ENCODE measurements at regions not wholly inside any gene's neighbourhood (a gene's known extent, or its start where the extent isn't known, plus 50 kb on each side); places are given as distances from the start of the nearest gene placed in this dataset.
"Not testable (repeated sequence)": the region's sequence is repeated elsewhere in the genome, so short reads cannot be mapped to it uniquely, and the experiment has no call there.

- DNase-seq = peak; percentile 43 to 63
Observed at GRCh38 chr20:19903168-19903811, 113.9 kb upstream of the NAA20 start.

GRCh38 chr20:19907326-19908056, 109.7 kb upstream of the NAA20 start:
- DNase-seq = no peak

GRCh38 chr20:19908576-19908975, 108.6 kb upstream of the NAA20 start:
- DNase-seq = no peak

- peak in 1 of 2 donors; percentile 13 for DNase-seq
Observed at GRCh38 chr20:19909725-19910124, 107.4 kb upstream of the NAA20 start.

GRCh38 chr20:19911810-19912382, 105.3 kb upstream of the NAA20 start:
- no peak for DNase-seq

GRCh38 chr20:19913349-19913748, 103.8 kb upstream of the NAA20 start:
- DNase-seq = no peak

GRCh38 chr20:19913927-19914614, 103.1 kb upstream of the NAA20 start:
- DNase-seq = peak in 1 of 2 donors; percentile 18

GRCh38 chr20:19915111-19915798, 101.9 kb upstream of the NAA20 start:
- peak in 1 of 2 donors; percentile 52 for DNase-seq

GRCh38 chr20:19916531-19917485, 100.4 kb upstream of the NAA20 start:
- DNase-seq = no peak

- DNase-seq = no peak
Observed at GRCh38 chr20:19918965-19919329, 98.2 kb upstream of the NAA20 start.

GRCh38 chr20:19920381-19921138, 96.6 kb upstream of the NAA20 start:
- DNase-seq = no peak

- no peak for DNase-seq
Observed at GRCh38 chr20:19921284-19921793, 95.8 kb upstream of the NAA20 start.

- not testable (repeated sequence) for DNase-seq
Observed at GRCh38 chr20:19921829-19922228, 95.3 kb upstream of the NAA20 start.

GRCh38 chr20:19922716-19923115, 94.4 kb upstream of the NAA20 start:
- DNase-seq = no peak

- no peak for DNase-seq
Observed at GRCh38 chr20:19923762-19924161, 93.4 kb upstream of the NAA20 start.

GRCh38 chr20:19924255-19924654, 92.9 kb upstream of the NAA20 start:
- DNase-seq = no peak

- DNase-seq = no peak
Observed at GRCh38 chr20:19926591-19926990, 90.6 kb upstream of the NAA20 start.

- DNase-seq = peak in 1 of 2 donors; percentile 33
Observed at GRCh38 chr20:19928328-19929011, 88.7 kb upstream of the NAA20 start.

- DNase-seq = no peak
Observed at GRCh38 chr20:19929012-19929360, 88.2 kb upstream of the NAA20 start.

- DNase-seq = no peak
Observed at GRCh38 chr20:19929481-19930145, 87.5 kb upstream of the NAA20 start.

All from CD4-positive, alpha-beta T cell treated with Interferon alpha-2 for 1 hour (primary cell).